Mesendoderm (in vitro differentiated cells): ENCODE measurements at regions not wholly inside any gene's neighbourhood (a gene's known extent, or its start where the extent isn't known, plus 50 kb on each side); places are given as distances from the start of the nearest gene placed in this dataset.

Experiments used
- DNase-seq: peaks from one replicate; pipeline ENCODE4 v3.0.0; 2013
- H2AK5ac ChIP-seq: 2 replicates; pipeline ENCODE4 v1.6.1; 2013; ENCODE audit warnings: low read length, inconsistent platforms
- H2BK120ac ChIP-seq: 2 replicates; pipeline ENCODE4 v1.6.1; 2013; ENCODE audit warnings: low read depth, mild to moderate bottlenecking, low read length, moderate library complexity, mixed read lengths
- H2BK15ac ChIP-seq: replicated peaks from 2 replicates; pipeline ENCODE4 v1.6.1; 2013; ENCODE audit warnings: low read depth, mild to moderate bottlenecking, moderate library complexity
- H2BK5ac ChIP-seq: 2 replicates; pipeline ENCODE4 v1.6.1; 2013; ENCODE audit warnings: low read length, inconsistent platforms
- H3K18ac ChIP-seq: 2 replicates; pipeline ENCODE4 v1.6.1; 2013; ENCODE audit warnings: mild to moderate bottlenecking, low read length, mixed read lengths
- H3K23ac ChIP-seq: one replicate; pipeline ENCODE4 v1.6.1; 2013; ENCODE audit warnings: low read length
- H3K27ac ChIP-seq: 2 replicates; pipeline ENCODE4 v1.5.1; 2013; ENCODE audit warnings: low read depth, mild to moderate bottlenecking, inconsistent platforms, low read length, moderate library complexity
- H3K27me3 ChIP-seq: 2 replicates; pipeline ENCODE4 v1.6.1; 2013; ENCODE audit warnings: low read length, control low read depth, mild to moderate bottlenecking, inconsistent platforms; ENCODE audit not compliant: insufficient read depth, poor library complexity
- H3K36me3 ChIP-seq: 2 replicates; pipeline ENCODE4 v1.6.1; 2013; ENCODE audit warnings: low read length, inconsistent platforms; ENCODE audit not compliant: control insufficient read depth, insufficient read depth
- H3K4ac ChIP-seq: one replicate; pipeline ENCODE4 v1.6.1; 2013; ENCODE audit warnings: low read depth, mild to moderate bottlenecking, low read length, moderate library complexity
- H3K4me1 ChIP-seq: 2 replicates; pipeline ENCODE4 v1.6.1; 2013; ENCODE audit warnings: low read depth, low read length, inconsistent platforms; ENCODE audit not compliant: control insufficient read depth
- H3K4me2 ChIP-seq: 2 replicates; pipeline ENCODE4 v1.6.1; 2013; ENCODE audit warnings: low read length
- H3K4me3 ChIP-seq: 2 replicates; pipeline ENCODE4 v1.5.1; 2013; ENCODE audit warnings: mild to moderate bottlenecking, low read length
- H3K56ac ChIP-seq: one replicate; pipeline ENCODE4 v1.6.1; 2013; ENCODE audit warnings: low read length
- H3K79me1 ChIP-seq: 2 replicates; pipeline ENCODE4 v1.6.1; 2013; ENCODE audit warnings: low read length, inconsistent platforms
- H3K79me2 ChIP-seq: 2 replicates; pipeline ENCODE4 v1.6.1; 2013; ENCODE audit warnings: mild to moderate bottlenecking, low read length; ENCODE audit not compliant: control insufficient read depth, insufficient read depth
- H3K9ac ChIP-seq: 2 replicates; pipeline ENCODE4 v1.6.1; 2013; ENCODE audit warnings: low read length, inconsistent platforms
- H4K5ac ChIP-seq: one replicate; pipeline ENCODE4 v1.6.1; 2013; ENCODE audit warnings: low read length
- H4K8ac ChIP-seq: one replicate; pipeline ENCODE4 v1.6.1; 2013; ENCODE audit warnings: low read depth, mild to moderate bottlenecking, control low read depth, low read length, moderate library complexity
- WGBS: extraction: QIAGEN DNeasy Blood & Tissue Kit; methylation state at CpG from one replicate; pipeline ENCODE4 v1.1.7; 2013; ENCODE audit warnings: low lambda C conversion rate, missing lambda C conversion rate; ENCODE audit not compliant: insufficient coverage; ENCODE audit errors: extremely low coverage; 5-methylcytosine and 5-hydroxymethylcytosine counted together

DNA sequence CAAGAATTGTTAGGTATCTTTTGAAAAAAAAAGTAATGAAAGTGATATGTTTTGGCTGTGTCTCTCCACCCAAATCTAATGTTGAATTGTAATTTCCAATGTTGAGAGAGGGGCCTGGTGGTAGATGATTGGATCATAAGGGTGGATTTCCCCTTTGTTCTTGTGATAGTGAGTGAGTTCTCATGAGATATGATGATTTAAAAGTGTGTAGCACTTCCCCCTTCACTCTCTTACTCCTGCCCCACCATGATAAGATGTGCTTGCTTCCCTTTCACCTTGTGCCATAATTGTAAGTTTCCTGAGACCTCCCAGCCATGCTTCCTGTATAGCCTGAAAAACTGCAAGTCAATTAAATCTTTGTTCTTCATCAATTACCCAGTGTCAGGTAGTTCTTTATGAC lies 70.7 kb downstream of the XCL2 start:
- Histone ChIP-seq H2BK15ac (no peak overlapping the region), H4K5ac (no peak overlapping the region), H2BK5ac (no peak overlapping the region), H2BK120ac (no peak overlapping the region), H4K8ac (no peak overlapping the region), H3K79me2 (no peaks in the 10 kb centered on the region), H3K4me1 (no peaks in the 10 kb centered on the region), H2AK5ac (no peak overlapping the region), H3K36me3 (no peaks in the 10 kb centered on the region), H3K18ac (no peak overlapping the region), H3K23ac (no peak overlapping the region), H3K56ac (no peak overlapping the region), H3K4me2 (no peak overlapping the region), H3K9ac (no peak overlapping the region), H3K79me1 (no peaks in the 10 kb centered on the region), H3K27me3 (no peaks in the 10 kb centered on the region), H3K4me3 (no peak overlapping the region), H3K4ac (no peak overlapping the region), H3K27ac (no peak overlapping the region)
- DNase-seq = no peak

DNA sequence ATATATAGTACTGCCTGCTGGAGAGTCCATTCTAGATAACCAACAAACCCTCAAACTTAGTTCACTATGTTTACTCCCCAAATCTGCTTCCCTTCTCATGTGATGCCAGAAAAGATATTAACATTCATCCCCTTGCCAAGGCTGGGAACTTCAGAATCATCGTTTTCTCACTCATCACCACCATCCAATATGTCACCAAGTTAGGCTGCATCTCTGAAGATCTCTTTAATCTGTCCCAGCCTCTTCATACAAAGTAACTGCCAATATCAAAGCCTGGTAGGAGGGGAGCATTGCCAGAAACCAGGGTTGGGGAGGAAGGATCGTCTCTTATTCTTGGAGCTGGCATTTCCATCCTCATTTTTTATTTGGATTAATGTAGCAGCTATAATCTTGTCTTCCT lies 71.6 kb downstream of the XCL2 start:
- no peak for DNase-seq
- Histone ChIP-seq H4K5ac (no peak overlapping the region), H3K18ac (no peak overlapping the region), H3K27ac (no peak overlapping the region), H2BK5ac (no peak overlapping the region), H3K23ac (no peak overlapping the region), H2BK15ac (no peak overlapping the region), H3K4me2 (no peak overlapping the region), H2AK5ac (no peak overlapping the region), H3K4me3 (no peak overlapping the region), H3K56ac (no peak overlapping the region), H3K36me3 (no peaks in the 10 kb centered on the region), H3K4ac (no peak overlapping the region), H3K27me3 (no peaks in the 10 kb centered on the region), H3K79me1 (no peaks in the 10 kb centered on the region), H4K8ac (no peak overlapping the region), H3K9ac (no peak overlapping the region), H2BK120ac (no peak overlapping the region), H3K79me2 (no peaks in the 10 kb centered on the region), H3K4me1 (no peaks in the 10 kb centered on the region)
- no CpG with 5 or more reads among the region's 2 CpGs for WGBS

- H3K79me2 ChIP-seq = no peaks in the 10 kb centered on the region
- H3K36me3 ChIP-seq = no peaks in the 10 kb centered on the region
- H3K4me3 ChIP-seq = no peak overlapping the region
- no peak overlapping the region for H3K4me2 ChIP-seq
- no peak overlapping the region for H2AK5ac ChIP-seq
- no peak overlapping the region for H2BK15ac ChIP-seq
- H3K27me3 ChIP-seq = no peaks in the 10 kb centered on the region
- no peak overlapping the region for H3K56ac ChIP-seq
- WGBS = no CpG with 5 or more reads among the region's 1 CpG
- H4K5ac ChIP-seq = no peak overlapping the region
- H2BK120ac ChIP-seq = no peak overlapping the region
- no peaks in the 10 kb centered on the region for H3K4me1 ChIP-seq
- no peak overlapping the region for H4K8ac ChIP-seq
- no peak overlapping the region for H3K4ac ChIP-seq
- H3K23ac ChIP-seq = no peak overlapping the region
- H3K18ac ChIP-seq = no peak overlapping the region
- DNase-seq = peak; percentile 69
- H3K9ac ChIP-seq = no peak overlapping the region
- no peak overlapping the region for H2BK5ac ChIP-seq
- H3K79me1 ChIP-seq = no peaks in the 10 kb centered on the region
- H3K27ac ChIP-seq = no peak overlapping the region
These were observed 72.8 kb downstream of the XCL2 start for GRCh38 chr1:168470901-168471431.

- no peak overlapping the region for H2BK15ac ChIP-seq
- H3K4me3 ChIP-seq = no peak overlapping the region
- H3K79me1 ChIP-seq = no peaks in the 10 kb centered on the region
- H3K18ac ChIP-seq = no peak overlapping the region
- no peaks in the 10 kb centered on the region for H3K36me3 ChIP-seq
- H3K4me1 ChIP-seq = no peaks in the 10 kb centered on the region
- no peak overlapping the region for H2BK5ac ChIP-seq
- no peaks in the 10 kb centered on the region for H3K27me3 ChIP-seq
- H3K23ac ChIP-seq = no peak overlapping the region
- H3K4me2 ChIP-seq = no peak overlapping the region
- H3K56ac ChIP-seq = no peak overlapping the region
- no CpG with 5 or more reads among the region's 6 CpGs for WGBS
- H3K9ac ChIP-seq = no peak overlapping the region
- no peak overlapping the region for H2BK120ac ChIP-seq
- peak; percentile 41 for DNase-seq
- H3K27ac ChIP-seq = no peak overlapping the region
- no peak overlapping the region for H4K8ac ChIP-seq
- no peak overlapping the region for H3K4ac ChIP-seq
- H2AK5ac ChIP-seq = no peak overlapping the region
- no peak overlapping the region for H4K5ac ChIP-seq
- H3K79me2 ChIP-seq = no peaks in the 10 kb centered on the region
These were observed 74.1 kb downstream of the XCL2 start for GRCh38 chr1:168469690-168470089.

GRCh38 chr1:168468822-168469221 lies 75.0 kb downstream of the XCL2 start:
- no peak overlapping the region for H4K8ac ChIP-seq
- no peaks in the 10 kb centered on the region for H3K27me3 ChIP-seq
- no peak overlapping the region for H3K23ac ChIP-seq
- no peak for DNase-seq
- no peak overlapping the region for H3K18ac ChIP-seq
- H3K56ac ChIP-seq = no peak overlapping the region
- H3K9ac ChIP-seq = no peak overlapping the region
- H3K4me1 ChIP-seq = no peaks in the 10 kb centered on the region
- no peak overlapping the region for H3K4me2 ChIP-seq
- H3K36me3 ChIP-seq = no peaks in the 10 kb centered on the region
- no peak overlapping the region for H2BK120ac ChIP-seq
- no peak overlapping the region for H4K5ac ChIP-seq
- H2BK5ac ChIP-seq = no peak overlapping the region
- H3K4ac ChIP-seq = no peak overlapping the region
- H3K4me3 ChIP-seq = no peak overlapping the region
- no peaks in the 10 kb centered on the region for H3K79me2 ChIP-seq
- no peaks in the 10 kb centered on the region for H3K79me1 ChIP-seq
- H2BK15ac ChIP-seq = no peak overlapping the region
- no peak overlapping the region for H2AK5ac ChIP-seq
- H3K27ac ChIP-seq = no peak overlapping the region

GRCh38 chr1:168468042-168468809 lies 75.6 kb downstream of the XCL2 start:
- WGBS = no CpG with 5 or more reads among the region's 5 CpGs
- Histone ChIP-seq H3K36me3 (no peaks in the 10 kb centered on the region), H3K27ac (no peak overlapping the region), H4K8ac (no peak overlapping the region), H3K23ac (no peak overlapping the region), H3K79me2 (no peaks in the 10 kb centered on the region), H3K18ac (no peak overlapping the region), H4K5ac (no peak overlapping the region), H3K4me1 (no peaks in the 10 kb centered on the region), H2AK5ac (no peak overlapping the region), H3K9ac (no peak overlapping the region), H3K4me3 (no peak overlapping the region), H3K27me3 (no peaks in the 10 kb centered on the region), H2BK5ac (no peak overlapping the region), H3K4ac (no peak overlapping the region), H3K79me1 (no peaks in the 10 kb centered on the region), H3K56ac (no peak overlapping the region), H2BK120ac (no peak overlapping the region), H2BK15ac (no peak overlapping the region), H3K4me2 (no peak overlapping the region)
- DNase-seq = peak; percentile 68
